ENCODE measurements at regions not wholly inside any gene's neighbourhood (a gene's known extent, or its start where the extent isn't known, plus 50 kb on each side); places are given as distances from the start of the nearest gene placed in this dataset.

DNA sequence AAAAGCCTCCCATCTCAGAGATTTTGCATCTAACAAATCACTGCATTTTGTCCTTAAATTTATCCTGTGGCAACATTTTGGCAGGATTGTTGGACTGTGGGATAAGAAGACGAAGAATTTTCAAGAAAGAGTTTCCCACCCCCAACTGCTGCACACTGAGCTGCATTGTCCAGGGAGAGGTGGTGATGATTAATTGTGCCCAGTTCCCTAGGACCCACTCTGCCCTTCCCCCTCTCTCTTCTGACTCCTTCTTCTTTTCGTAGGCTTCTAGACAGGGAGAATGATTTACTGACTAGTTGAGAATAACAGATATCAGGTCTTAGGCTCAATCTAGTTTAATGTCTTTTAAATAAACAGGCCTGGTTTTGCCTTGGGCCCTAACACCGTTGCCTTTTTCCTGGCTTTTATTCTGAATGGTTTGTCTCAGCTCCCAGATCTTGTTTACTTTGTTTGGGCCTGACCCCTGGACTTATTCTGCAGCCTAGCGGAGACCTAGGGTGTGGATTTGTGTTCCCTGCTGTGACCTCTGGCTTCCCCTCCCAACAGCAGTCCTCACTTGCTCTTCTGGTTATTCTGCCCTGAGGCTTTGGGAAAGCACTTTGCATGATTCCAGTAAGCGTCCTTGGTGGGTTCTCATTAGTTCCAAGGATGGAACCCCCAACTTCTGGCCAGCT lies 233.3 kb downstream of the INSIG2 start:
- ATAC-seq: peak; percentile 42
- H3K4me1 Mint-ChIP-seq: peaks cover 67% of the 10 kb centered on the region
- CTCF ChIA-PET: interaction anchor here (0.9 to 1.4 kb wide), 3 partner anchors 9 to 66 kb away, joined by 3 read pairs; no protein-coding TSS in a partner anchor
- POLR2A ChIA-PET: no interaction called here
- TF ChIP-seq FOXK1 (CRISPR knock-in tag; IDR thresholded peaks at IDR 0.05): peak; percentile 47; the same call in 1 of the 2 replicates
- TF ChIP-seq ZNF423 (CRISPR knock-in tag; IDR thresholded peaks at IDR 0.05): peak; percentile 90
- TF ChIP-seq, protein P1, sequence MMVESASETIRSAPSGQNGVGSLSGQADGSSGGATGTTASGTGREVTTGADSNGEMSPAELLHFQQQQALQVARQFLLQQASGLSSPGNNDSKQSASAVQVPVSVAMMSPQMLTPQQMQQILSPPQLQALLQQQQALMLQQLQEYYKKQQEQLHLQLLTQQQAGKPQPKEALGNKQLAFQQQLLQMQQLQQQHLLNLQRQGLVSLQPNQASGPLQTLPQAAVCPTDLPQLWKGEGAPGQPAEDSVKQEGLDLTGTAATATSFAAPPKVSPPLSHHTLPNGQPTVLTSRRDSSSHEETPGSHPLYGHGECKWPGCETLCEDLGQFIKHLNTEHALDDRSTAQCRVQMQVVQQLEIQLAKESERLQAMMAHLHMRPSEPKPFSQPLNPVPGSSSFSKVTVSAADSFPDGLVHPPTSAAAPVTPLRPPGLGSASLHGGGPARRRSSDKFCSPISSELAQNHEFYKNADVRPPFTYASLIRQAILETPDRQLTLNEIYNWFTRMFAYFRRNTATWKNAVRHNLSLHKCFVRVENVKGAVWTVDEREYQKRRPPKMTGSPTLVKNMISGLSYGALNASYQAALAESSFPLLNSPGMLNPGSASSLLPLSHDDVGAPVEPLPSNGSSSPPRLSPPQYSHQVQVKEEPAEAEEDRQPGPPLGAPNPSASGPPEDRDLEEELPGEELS (CRISPR knock-in tag; IDR thresholded peaks at IDR 0.05): peak; percentile 53; the same call in 1 of the 2 replicates
- TF ChIP-seq HMGA2 (CRISPR knock-in tag; IDR thresholded peaks at IDR 0.05): no peak
- 0 out of 2 replicates have a peak, but pooled peaks have one; percentile 17 for TF ChIP-seq ETV6 (CRISPR knock-in tag; IDR thresholded peaks at IDR 0.05)
- TF ChIP-seq SOX15 (CRISPR knock-in tag; IDR thresholded peaks at IDR 0.05): no peak
- H3K27me3 Mint-ChIP-seq (ENCODE audit: low read depth): no peaks in the 10 kb centered on the region
- H3K27ac Mint-ChIP-seq: peak overlapping the region; percentile 84
- peaks cover 7% of the 10 kb centered on the region for H3K9me3 Mint-ChIP-seq
- H3K4me3 Mint-ChIP-seq: no peak overlapping the region; the same call in 1 of the 2 replicates
- no peaks in the 10 kb centered on the region for H3K36me3 Mint-ChIP-seq
- peak; percentile 41 for DNase-seq (ENCODE audit: low spot score)

DNA sequence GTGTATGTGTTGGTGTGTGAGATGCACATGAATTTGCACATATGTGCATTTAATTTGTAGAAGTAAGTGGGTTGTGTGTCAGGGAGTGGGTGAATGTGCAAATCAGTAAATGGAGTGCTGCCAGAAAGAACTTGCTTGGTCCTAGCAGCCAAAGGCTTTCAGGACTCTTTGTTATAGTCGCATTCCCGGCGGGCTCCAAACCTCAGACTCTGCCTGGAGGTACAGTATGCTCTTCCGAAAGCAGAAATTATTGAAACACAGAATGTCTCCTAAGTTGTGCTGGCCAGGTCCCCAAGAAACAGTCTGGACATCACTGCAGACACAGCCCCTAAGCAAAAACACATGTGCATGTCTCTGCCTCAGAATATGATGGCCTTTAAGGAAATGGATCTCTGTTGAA lies 232.4 kb downstream of the INSIG2 start:
- Mint-ChIP-seq H3K4me1 (peaks cover 75% of the 10 kb centered on the region), H3K4me3 (peak overlapping the region; percentile 62), H3K9me3 (peaks cover 7% of the 10 kb centered on the region), H3K27me3 (ENCODE audit: low read depth) (no peaks in the 10 kb centered on the region), H3K36me3 (no peaks in the 10 kb centered on the region), H3K27ac (peak overlapping the region; percentile 99)
- ATAC-seq: no peak
- CTCF ChIA-PET: no interaction called here
- TF ChIP-seq ZNF423 (CRISPR knock-in tag; IDR thresholded peaks at IDR 0.05) (no peak), ZNF671 (CRISPR knock-in tag; IDR thresholded peaks at IDR 0.05) (no peak), NR1H2 (CRISPR knock-in tag; IDR thresholded peaks at IDR 0.05) (no peak), ZNF232 (CRISPR knock-in tag; IDR thresholded peaks at IDR 0.05) (no peak), OVOL2 (CRISPR knock-in tag; IDR thresholded peaks at IDR 0.05; ENCODE audit: borderline replicate concordance) (no peak), ZNF396 (CRISPR knock-in tag; IDR thresholded peaks at IDR 0.05; ENCODE audit: borderline replicate concordance) (no peak), SMAD3 (CRISPR knock-in tag; IDR thresholded peaks at IDR 0.05; ENCODE audit: borderline replicate concordance) (no peak), SOX15 (CRISPR knock-in tag; IDR thresholded peaks at IDR 0.05) (no peak), ETV6 (CRISPR knock-in tag; IDR thresholded peaks at IDR 0.05) (no peak), ESRRA (CRISPR knock-in tag; IDR thresholded peaks at IDR 0.05; ENCODE audit: borderline replicate concordance) (no peak), RORB (CRISPR knock-in tag; IDR thresholded peaks at IDR 0.05) (no peak), CREB1 (CRISPR knock-in tag; IDR thresholded peaks at IDR 0.05) (no peak), CREM (CRISPR knock-in tag; IDR thresholded peaks at IDR 0.05) (no peak), GTF2I (CRISPR knock-in tag; conservative IDR thresholded peaks at IDR 0.05) (no peak)
- TF ChIP-seq, protein P2, sequence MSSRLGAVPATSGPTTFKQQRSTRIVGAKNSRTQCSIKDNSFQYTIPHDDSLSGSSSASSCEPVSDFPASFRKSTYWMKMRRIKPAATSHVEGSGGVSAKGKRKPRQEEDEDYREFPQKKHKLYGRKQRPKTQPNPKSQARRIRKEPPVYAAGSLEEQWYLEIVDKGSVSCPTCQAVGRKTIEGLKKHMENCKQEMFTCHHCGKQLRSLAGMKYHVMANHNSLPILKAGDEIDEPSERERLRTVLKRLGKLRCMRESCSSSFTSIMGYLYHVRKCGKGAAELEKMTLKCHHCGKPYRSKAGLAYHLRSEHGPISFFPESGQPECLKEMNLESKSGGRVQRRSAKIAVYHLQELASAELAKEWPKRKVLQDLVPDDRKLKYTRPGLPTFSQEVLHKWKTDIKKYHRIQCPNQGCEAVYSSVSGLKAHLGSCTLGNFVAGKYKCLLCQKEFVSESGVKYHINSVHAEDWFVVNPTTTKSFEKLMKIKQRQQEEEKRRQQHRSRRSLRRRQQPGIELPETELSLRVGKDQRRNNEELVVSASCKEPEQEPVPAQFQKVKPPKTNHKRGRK (CRISPR knock-in tag; IDR thresholded peaks at IDR 0.05; ENCODE audit: borderline replicate concordance): no peak
- TF ChIP-seq, protein P3, sequence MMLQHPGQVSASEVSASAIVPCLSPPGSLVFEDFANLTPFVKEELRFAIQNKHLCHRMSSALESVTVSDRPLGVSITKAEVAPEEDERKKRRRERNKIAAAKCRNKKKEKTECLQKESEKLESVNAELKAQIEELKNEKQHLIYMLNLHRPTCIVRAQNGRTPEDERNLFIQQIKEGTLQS (CRISPR knock-in tag; conservative IDR thresholded peaks at IDR 0.05): no peak
- TF ChIP-seq, protein P4, sequence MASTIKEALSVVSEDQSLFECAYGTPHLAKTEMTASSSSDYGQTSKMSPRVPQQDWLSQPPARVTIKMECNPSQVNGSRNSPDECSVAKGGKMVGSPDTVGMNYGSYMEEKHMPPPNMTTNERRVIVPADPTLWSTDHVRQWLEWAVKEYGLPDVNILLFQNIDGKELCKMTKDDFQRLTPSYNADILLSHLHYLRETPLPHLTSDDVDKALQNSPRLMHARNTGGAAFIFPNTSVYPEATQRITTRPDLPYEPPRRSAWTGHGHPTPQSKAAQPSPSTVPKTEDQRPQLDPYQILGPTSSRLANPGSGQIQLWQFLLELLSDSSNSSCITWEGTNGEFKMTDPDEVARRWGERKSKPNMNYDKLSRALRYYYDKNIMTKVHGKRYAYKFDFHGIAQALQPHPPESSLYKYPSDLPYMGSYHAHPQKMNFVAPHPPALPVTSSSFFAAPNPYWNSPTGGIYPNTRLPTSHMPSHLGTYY (CRISPR knock-in tag; IDR thresholded peaks at IDR 0.05): no peak
- TF ChIP-seq, protein P5, sequence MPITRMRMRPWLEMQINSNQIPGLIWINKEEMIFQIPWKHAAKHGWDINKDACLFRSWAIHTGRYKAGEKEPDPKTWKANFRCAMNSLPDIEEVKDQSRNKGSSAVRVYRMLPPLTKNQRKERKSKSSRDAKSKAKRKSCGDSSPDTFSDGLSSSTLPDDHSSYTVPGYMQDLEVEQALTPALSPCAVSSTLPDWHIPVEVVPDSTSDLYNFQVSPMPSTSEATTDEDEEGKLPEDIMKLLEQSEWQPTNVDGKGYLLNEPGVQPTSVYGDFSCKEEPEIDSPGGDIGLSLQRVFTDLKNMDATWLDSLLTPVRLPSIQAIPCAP (CRISPR knock-in tag; IDR thresholded peaks at IDR 0.05): no peak
- POLR2A ChIA-PET: no interaction called here
- DNase-seq (ENCODE audit: low spot score): no peak

Data from WTC11 (cell line).